BE2C (cell line): ENCODE measurements at regions not wholly inside any gene's neighbourhood (a gene's known extent, or its start where the extent isn't known, plus 50 kb on each side); places are given as distances from the start of the nearest gene placed in this dataset.

Experiments used
- DNase-seq: peaks from one replicate; pipeline ENCODE4 v3.0.0-alpha.2; 2020
- H3K27me3 ChIP-seq: fragments of 250-450 bp; sonication (Bioruptor Pico); 2 replicates; pipeline ENCODE4 v1.5.1; 2020; ENCODE audit warnings: mild to moderate bottlenecking
- H3K36me3 ChIP-seq: fragments of 250-450 bp; sonication (Bioruptor Pico); 2 replicates; pipeline ENCODE4 v1.5.1; 2020; ENCODE audit warnings: mild to moderate bottlenecking
- H3K4me1 ChIP-seq: fragments of 250-450 bp; sonication (Bioruptor Pico); 2 replicates; pipeline ENCODE4 v1.5.1; 2020
- H3K4me3 ChIP-seq: 2 replicates; pipeline ENCODE4 v1.5.1; 2011; ENCODE audit warnings: low read depth, low read length
- H3K9me3 ChIP-seq: fragments of 250-450 bp; sonication (Bioruptor Pico); 2 replicates; pipeline ENCODE4 v1.5.1; 2020
- TF ChIP-seq, protein P1 (sequence below): IDR thresholded peaks from 2 replicates; pipeline ENCODE4 v1.5.1; 2012; ENCODE audit warnings: mild to moderate bottlenecking, low read depth, low read length

DNA sequence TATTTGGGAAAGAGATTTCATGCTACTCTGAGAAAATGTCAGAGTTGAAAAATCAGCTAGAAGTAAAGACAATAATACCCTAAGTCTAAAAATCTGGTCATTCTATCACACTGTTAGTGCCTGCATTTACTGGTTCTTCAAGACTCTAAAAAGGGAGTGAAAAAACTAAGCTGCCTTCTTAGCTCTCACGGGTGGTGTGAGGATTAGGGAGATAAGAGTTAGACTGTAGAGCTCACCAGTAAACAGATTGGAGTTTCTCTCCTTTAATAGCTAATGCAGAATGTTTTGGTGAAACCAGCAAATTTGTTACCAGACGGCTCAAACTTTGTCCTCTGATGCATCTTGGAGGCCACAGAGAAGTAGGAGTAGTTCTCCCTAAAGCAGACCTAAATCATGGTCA lies 135.0 kb upstream of the OTX2 start:
- TF ChIP-seq, protein P1, sequence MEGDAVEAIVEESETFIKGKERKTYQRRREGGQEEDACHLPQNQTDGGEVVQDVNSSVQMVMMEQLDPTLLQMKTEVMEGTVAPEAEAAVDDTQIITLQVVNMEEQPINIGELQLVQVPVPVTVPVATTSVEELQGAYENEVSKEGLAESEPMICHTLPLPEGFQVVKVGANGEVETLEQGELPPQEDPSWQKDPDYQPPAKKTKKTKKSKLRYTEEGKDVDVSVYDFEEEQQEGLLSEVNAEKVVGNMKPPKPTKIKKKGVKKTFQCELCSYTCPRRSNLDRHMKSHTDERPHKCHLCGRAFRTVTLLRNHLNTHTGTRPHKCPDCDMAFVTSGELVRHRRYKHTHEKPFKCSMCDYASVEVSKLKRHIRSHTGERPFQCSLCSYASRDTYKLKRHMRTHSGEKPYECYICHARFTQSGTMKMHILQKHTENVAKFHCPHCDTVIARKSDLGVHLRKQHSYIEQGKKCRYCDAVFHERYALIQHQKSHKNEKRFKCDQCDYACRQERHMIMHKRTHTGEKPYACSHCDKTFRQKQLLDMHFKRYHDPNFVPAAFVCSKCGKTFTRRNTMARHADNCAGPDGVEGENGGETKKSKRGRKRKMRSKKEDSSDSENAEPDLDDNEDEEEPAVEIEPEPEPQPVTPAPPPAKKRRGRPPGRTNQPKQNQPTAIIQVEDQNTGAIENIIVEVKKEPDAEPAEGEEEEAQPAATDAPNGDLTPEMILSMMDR: no peak

GRCh38 chr14:56944397-56944796 lies 134.1 kb upstream of the OTX2 start:
- no peaks in the 10 kb centered on the region for H3K4me1 ChIP-seq
- no peak overlapping the region for H3K4me3 ChIP-seq
- TF ChIP-seq, protein P1: no peak
- no peaks in the 10 kb centered on the region for H3K9me3 ChIP-seq
- no peak for DNase-seq
- no peaks in the 10 kb centered on the region for H3K36me3 ChIP-seq
- H3K27me3 ChIP-seq: no peaks in the 10 kb centered on the region

More for the DNA sequence above, 135.0 kb upstream of the OTX2 start:
- no peaks in the 10 kb centered on the region for H3K27me3 ChIP-seq
- no peaks in the 10 kb centered on the region for H3K36me3 ChIP-seq
- DNase-seq: no peak
- H3K4me1 ChIP-seq: no peaks in the 10 kb centered on the region
- no peaks in the 10 kb centered on the region for H3K9me3 ChIP-seq
- H3K4me3 ChIP-seq: no peak overlapping the region

GRCh38 chr14:56933446-56933845 lies 123.2 kb upstream of the OTX2 start:
- H3K4me1 ChIP-seq: no peaks in the 10 kb centered on the region
- H3K27me3 ChIP-seq: peaks cover 3% of the 10 kb centered on the region
- H3K9me3 ChIP-seq: no peaks in the 10 kb centered on the region
- no peak overlapping the region for H3K4me3 ChIP-seq
- TF ChIP-seq, protein P1: no peak
- no peak for DNase-seq
- H3K36me3 ChIP-seq: no peaks in the 10 kb centered on the region

- no peaks in the 10 kb centered on the region for H3K27me3 ChIP-seq
- no peaks in the 10 kb centered on the region; the same call in 1 of the 2 replicates for H3K9me3 ChIP-seq
- no peaks in the 10 kb centered on the region for H3K36me3 ChIP-seq
- H3K4me1 ChIP-seq: no peaks in the 10 kb centered on the region
- DNase-seq: no peak
- H3K4me3 ChIP-seq: no peak overlapping the region
- TF ChIP-seq, protein P1: no peak
These were observed 108.7 kb upstream of the OTX2 start for GRCh38 chr14:56918849-56919574.

DNA sequence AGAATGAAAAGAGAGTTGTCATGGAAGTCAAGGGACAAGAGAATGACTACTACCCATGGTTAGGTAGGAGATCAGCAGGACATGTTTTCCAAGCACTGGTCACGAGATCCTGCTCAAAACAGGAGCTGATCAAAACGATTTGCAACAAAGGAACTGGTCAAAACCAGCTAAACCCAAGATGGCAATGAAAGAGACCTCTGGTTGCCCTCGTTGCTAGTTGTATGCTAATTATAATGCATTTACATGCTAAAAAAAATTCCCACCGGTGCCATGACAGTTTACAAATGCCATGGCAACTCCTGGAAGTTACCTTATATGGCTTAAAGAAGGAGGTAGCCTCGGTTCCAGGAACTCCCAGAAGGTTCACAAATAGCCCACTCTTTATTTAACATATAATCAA lies 95.0 kb upstream of the OTX2 start:
- TF ChIP-seq, protein P1: no peak
- DNase-seq: no peak
- Histone ChIP-seq H3K4me3 (no peak overlapping the region), H3K4me1 (no peaks in the 10 kb centered on the region), H3K36me3 (no peaks in the 10 kb centered on the region), H3K9me3 (no peaks in the 10 kb centered on the region), H3K27me3 (peaks cover 9% of the 10 kb centered on the region)

- Histone ChIP-seq H3K27me3 (peaks cover 9% of the 10 kb centered on the region), H3K9me3 (no peaks in the 10 kb centered on the region), H3K36me3 (no peaks in the 10 kb centered on the region), H3K4me3 (no peak overlapping the region), H3K4me1 (no peaks in the 10 kb centered on the region)
- TF ChIP-seq, protein P1: no peak
- DNase-seq: no peak
These were observed 93.2 kb upstream of the OTX2 start for GRCh38 chr14:56903304-56903969.
